HG03039 (cell line): ENCODE measurements at regions not wholly inside any gene's neighbourhood (a gene's known extent, or its start where the extent isn't known, plus 50 kb on each side); places are given as distances from the start of the nearest gene placed in this dataset.

Experiments used
- ATAC-seq: cut with Tn5 transposase; IDR thresholded peaks from one replicate; pipeline ENCODE4 v1.9.1; 2021; ENCODE audit warnings: mild to moderate bottlenecking, moderate library complexity; ENCODE audit not compliant: unreplicated experiment

- no peak for ATAC-seq
Observed at GRCh38 chr7:49718760-49719159, 54.7 kb upstream of the VWC2 start.

DNA sequence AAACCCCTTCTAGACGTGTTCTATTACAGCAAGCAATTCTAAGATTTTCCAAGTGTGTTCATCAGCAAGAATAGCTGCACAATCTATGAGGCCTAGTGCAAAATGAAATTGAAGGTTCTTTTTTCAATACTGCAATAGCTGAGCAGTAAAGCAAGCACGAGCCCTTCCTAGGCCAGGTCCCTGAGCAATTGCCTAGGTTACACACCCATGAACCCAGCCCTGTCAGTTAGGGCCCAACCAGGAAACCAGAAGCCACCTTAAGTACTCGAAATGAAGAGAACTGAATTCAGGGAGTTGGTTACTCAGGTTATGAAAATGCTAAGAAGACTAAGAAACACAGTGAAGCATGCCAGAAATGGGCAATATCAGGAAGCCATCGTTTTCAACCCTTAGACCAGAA is 52.0 kb upstream of the VWC2 start:
- no peak for ATAC-seq
